Nephron (organoid): ENCODE measurements at regions not wholly inside any gene's neighbourhood (a gene's known extent, or its start where the extent isn't known, plus 50 kb on each side); places are given as distances from the start of the nearest gene placed in this dataset.
"Not testable (repeated sequence)": the region's sequence is repeated elsewhere in the genome, so short reads cannot be mapped to it uniquely, and the experiment has no call there.

ENCODE experiments used
- H3K27ac Mint-ChIP-seq, 3 experiments: 2 replicates each; pipeline ENCODE4 v1.8.0; 2020; ENCODE audit warnings: mixed read lengths in 3 of 3, mild to moderate bottlenecking in 2 of 3, moderate library complexity in 1 of 3
- H3K27me3 Mint-ChIP-seq: 2 replicates; pipeline ENCODE4 v1.8.0; 2021; ENCODE audit warnings: low read depth, mild to moderate bottlenecking, moderate library complexity, mixed read lengths
- H3K36me3 Mint-ChIP-seq: 2 replicates; pipeline ENCODE4 v1.8.0; 2020; ENCODE audit warnings: low read depth, mixed read lengths
- H3K4me1 Mint-ChIP-seq: 2 replicates; pipeline ENCODE4 v1.8.0; 2020; ENCODE audit warnings: mixed read lengths
- H3K4me3 Mint-ChIP-seq, 3 experiments: 2 replicates each; pipeline ENCODE4 v1.8.0; 2020; ENCODE audit warnings: mild to moderate bottlenecking in 3 of 3, mixed read lengths in 3 of 3, moderate library complexity in 2 of 3
- H3K9me3 Mint-ChIP-seq: 2 replicates; pipeline ENCODE4 v1.8.0; 2020; ENCODE audit warnings: mixed read lengths

- H3K9me3 Mint-ChIP-seq, H3K4me3 Mint-ChIP-seq, H3K27ac Mint-ChIP-seq, H3K4me1 Mint-ChIP-seq, H3K27me3 Mint-ChIP-seq, H3K36me3 Mint-ChIP-seq: not testable (repeated sequence)
Measured at GRCh38 chr1:146522812-146523211, 294.0 kb upstream of the NOTCH2NLA start.

GRCh38 chr1:146522345-146522744, 293.5 kb upstream of the NOTCH2NLA start:
- H3K27me3 Mint-ChIP-seq, H3K36me3 Mint-ChIP-seq, H3K4me3 Mint-ChIP-seq: not testable (repeated sequence)

DNA sequence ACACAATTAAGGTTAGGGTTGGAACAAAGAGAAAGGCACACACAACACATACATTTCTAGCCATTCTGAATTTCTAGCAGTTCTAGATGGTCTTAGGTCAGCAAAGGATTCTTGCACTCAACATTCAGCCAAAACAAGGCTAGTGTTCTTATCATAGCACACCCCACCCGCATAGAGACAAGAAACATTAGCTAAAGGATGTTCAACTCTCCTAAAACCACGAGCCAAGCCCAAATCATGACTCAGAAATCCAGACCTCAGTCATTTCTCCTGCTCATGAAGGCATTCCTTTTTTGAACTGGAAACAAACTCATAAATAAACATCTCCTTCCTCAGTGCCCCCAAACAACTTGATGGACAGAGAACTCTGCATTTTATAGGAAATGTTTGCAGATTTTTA, 293.0 kb upstream of the NOTCH2NLA start:
- H3K27me3 Mint-ChIP-seq, H3K4me1 Mint-ChIP-seq, H3K36me3 Mint-ChIP-seq, H3K9me3 Mint-ChIP-seq, H3K27ac Mint-ChIP-seq, H3K4me3 Mint-ChIP-seq: not testable (repeated sequence)

More at GRCh38 chr1:146522345-146522744, 293.5 kb upstream of the NOTCH2NLA start:
- not testable (repeated sequence) for H3K27ac Mint-ChIP-seq, H3K4me1 Mint-ChIP-seq, H3K9me3 Mint-ChIP-seq

- not testable (repeated sequence) for H3K4me3 Mint-ChIP-seq, H3K4me1 Mint-ChIP-seq, H3K27ac Mint-ChIP-seq, H3K9me3 Mint-ChIP-seq, H3K27me3 Mint-ChIP-seq, H3K36me3 Mint-ChIP-seq
Measured at GRCh38 chr1:146513754-146514153, 284.9 kb upstream of the NOTCH2NLA start.

DNA sequence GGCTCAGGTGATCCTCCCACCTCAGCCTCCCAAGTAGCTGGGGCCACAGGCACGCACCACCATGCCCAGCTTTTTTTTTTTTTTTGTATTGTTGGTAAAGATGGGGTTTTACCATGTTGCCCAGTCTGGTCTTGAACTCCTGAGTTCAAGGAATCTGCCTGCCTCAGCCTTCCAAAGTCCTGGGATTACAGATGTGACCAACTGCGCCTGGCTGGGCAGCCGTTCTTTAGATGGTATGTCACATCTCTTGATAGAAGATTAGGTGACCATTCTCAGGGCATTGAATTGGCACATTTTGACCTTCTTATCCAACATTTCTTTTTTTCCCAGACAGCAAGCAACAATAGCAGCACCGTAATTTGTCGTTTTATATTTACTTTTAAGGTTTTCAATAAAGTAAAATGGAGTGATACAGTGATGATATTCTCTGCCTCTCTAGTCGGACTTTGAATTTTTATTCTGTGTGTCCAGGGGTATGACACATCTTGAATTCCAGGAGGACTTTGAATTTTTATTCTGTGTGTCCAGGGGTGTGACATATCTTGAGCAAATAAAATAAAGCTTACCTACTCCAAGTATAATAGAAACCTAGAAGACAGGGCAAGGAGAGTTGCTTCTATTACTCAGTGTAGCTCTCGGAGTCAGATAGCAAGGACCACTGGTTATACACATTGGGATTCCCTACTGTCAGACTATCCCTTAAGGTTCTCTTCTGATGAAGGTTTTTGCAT, 282.4 kb upstream of the NOTCH2NLA start:
- not testable (repeated sequence) for H3K4me3 Mint-ChIP-seq, H3K9me3 Mint-ChIP-seq, H3K27ac Mint-ChIP-seq, H3K36me3 Mint-ChIP-seq, H3K27me3 Mint-ChIP-seq, H3K4me1 Mint-ChIP-seq

GRCh38 chr1:146510248-146510983, 281.6 kb upstream of the NOTCH2NLA start:
- not testable (repeated sequence) for H3K36me3 Mint-ChIP-seq, H3K9me3 Mint-ChIP-seq, H3K4me3 Mint-ChIP-seq, H3K27me3 Mint-ChIP-seq, H3K27ac Mint-ChIP-seq, H3K4me1 Mint-ChIP-seq

DNA sequence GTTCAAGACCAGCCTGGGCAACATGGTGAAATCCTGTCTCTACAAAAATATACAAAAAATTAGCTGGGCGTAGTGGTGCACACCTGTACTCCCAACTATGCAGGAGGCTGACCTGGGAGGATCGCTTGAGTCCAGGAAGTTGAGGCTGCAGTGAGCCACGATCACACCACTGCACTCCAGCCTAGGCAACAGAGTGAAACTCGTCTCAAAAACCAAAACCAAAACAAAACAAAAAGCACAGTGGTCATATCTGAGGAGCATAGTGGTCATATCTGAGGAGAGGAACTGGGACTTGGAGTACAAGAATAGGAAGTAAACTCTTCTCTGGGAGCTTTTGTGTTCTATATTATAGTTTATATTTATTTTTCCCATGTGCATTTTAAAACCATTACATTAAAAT, 275.3 kb upstream of the NOTCH2NLA start:
- not testable (repeated sequence) for H3K4me3 Mint-ChIP-seq, H3K4me1 Mint-ChIP-seq, H3K27ac Mint-ChIP-seq, H3K9me3 Mint-ChIP-seq, H3K36me3 Mint-ChIP-seq, H3K27me3 Mint-ChIP-seq

GRCh38 chr1:146487555-146487954, 258.7 kb upstream of the NOTCH2NLA start:
- not testable (repeated sequence) for H3K4me1 Mint-ChIP-seq, H3K36me3 Mint-ChIP-seq, H3K27me3 Mint-ChIP-seq, H3K4me3 Mint-ChIP-seq, H3K27ac Mint-ChIP-seq, H3K9me3 Mint-ChIP-seq

- H3K27me3 Mint-ChIP-seq, H3K4me3 Mint-ChIP-seq, H3K27ac Mint-ChIP-seq, H3K9me3 Mint-ChIP-seq, H3K4me1 Mint-ChIP-seq, H3K36me3 Mint-ChIP-seq: not testable (repeated sequence)
Measured at GRCh38 chr1:146487155-146487554, 258.3 kb upstream of the NOTCH2NLA start.

GRCh38 chr1:146486300-146487014, 257.6 kb upstream of the NOTCH2NLA start:
- not testable (repeated sequence) for H3K4me3 Mint-ChIP-seq, H3K36me3 Mint-ChIP-seq, H3K9me3 Mint-ChIP-seq, H3K27ac Mint-ChIP-seq, H3K27me3 Mint-ChIP-seq, H3K4me1 Mint-ChIP-seq

DNA sequence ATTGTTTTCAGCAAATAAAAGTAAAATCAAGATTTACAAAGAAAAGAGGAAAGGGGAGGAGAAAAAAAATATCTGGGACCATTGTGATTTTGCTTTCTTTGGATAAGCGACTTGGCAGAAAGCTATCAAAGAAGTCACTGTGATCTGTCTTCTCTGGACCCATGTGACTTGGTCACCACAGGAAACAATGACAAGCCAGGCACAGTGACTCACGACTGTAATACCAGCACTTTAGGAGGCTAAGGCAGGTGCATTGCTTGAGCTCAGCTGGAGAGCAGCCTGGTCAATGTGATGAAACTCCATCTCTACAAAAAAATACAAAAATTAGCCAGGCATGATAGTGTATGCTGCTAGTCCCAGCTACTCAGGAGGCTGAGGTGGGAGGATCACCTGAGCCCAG, 255.4 kb upstream of the NOTCH2NLA start:
- not testable (repeated sequence) for H3K36me3 Mint-ChIP-seq, H3K27me3 Mint-ChIP-seq, H3K27ac Mint-ChIP-seq, H3K4me1 Mint-ChIP-seq, H3K4me3 Mint-ChIP-seq, H3K9me3 Mint-ChIP-seq

- H3K36me3 Mint-ChIP-seq, H3K27me3 Mint-ChIP-seq, H3K4me3 Mint-ChIP-seq, H3K27ac Mint-ChIP-seq, H3K9me3 Mint-ChIP-seq, H3K4me1 Mint-ChIP-seq: not testable (repeated sequence)
Measured at GRCh38 chr1:146479188-146479587, 250.4 kb upstream of the NOTCH2NLA start.
